ENCODE measurements at regions not wholly inside any gene's neighbourhood (a gene's known extent, or its start where the extent isn't known, plus 50 kb on each side); places are given as distances from the start of the nearest gene placed in this dataset.

GRCh38 chr17:73958453-73958852 is 245.0 kb upstream of the RPL38 start:
- DNase-seq (ENCODE audit: low read depth): no peak
- H3K9ac ChIP-seq (ENCODE audit: low read length): no peak overlapping the region
- peaks cover 10% of the 10 kb centered on the region for H3K9me3 ChIP-seq (ENCODE audit: control insufficient read depth, low read length)

GRCh38 chr17:73960469-73960868 is 243.0 kb upstream of the RPL38 start:
- Histone ChIP-seq H3K36me3 (ENCODE audit: control insufficient read depth, insufficient read depth, low read length, severe bottlenecking) (no peaks in the 10 kb centered on the region), H3K9me3 (ENCODE audit: control insufficient read depth, low read length) (peaks cover 25% of the 10 kb centered on the region), H3K9ac (ENCODE audit: low read length) (no peak overlapping the region), H3K4me3 (ENCODE audit: low read length) (no peak overlapping the region), H3K27me3 (replicated peaks; ENCODE audit: control insufficient read depth, insufficient read depth, low read length) (peaks cover 29% of the 10 kb centered on the region), H3K4me1 (ENCODE audit: control insufficient read depth, insufficient read depth, low read length) (no peaks in the 10 kb centered on the region)
- DNase-seq (ENCODE audit: low read depth): no peak

More at GRCh38 chr17:73958453-73958852, 245.0 kb upstream of the RPL38 start:
- H3K36me3 ChIP-seq (ENCODE audit: control insufficient read depth, insufficient read depth, low read length, severe bottlenecking): no peaks in the 10 kb centered on the region
- peaks cover 47% of the 10 kb centered on the region for H3K27me3 ChIP-seq (replicated peaks; ENCODE audit: control insufficient read depth, insufficient read depth, low read length)
- H3K4me3 ChIP-seq (ENCODE audit: low read length): no peak overlapping the region
- H3K4me1 ChIP-seq (ENCODE audit: control insufficient read depth, insufficient read depth, low read length): no peaks in the 10 kb centered on the region

- H3K9ac ChIP-seq (ENCODE audit: low read length): no peak overlapping the region
- no peaks in the 10 kb centered on the region for H3K4me1 ChIP-seq (ENCODE audit: control insufficient read depth, insufficient read depth, low read length)
- H3K9me3 ChIP-seq (ENCODE audit: control insufficient read depth, low read length): peaks cover 25% of the 10 kb centered on the region
- no peak overlapping the region for H3K4me3 ChIP-seq (ENCODE audit: low read length)
- DNase-seq (ENCODE audit: low read depth): no peak
- no peaks in the 10 kb centered on the region for H3K36me3 ChIP-seq (ENCODE audit: control insufficient read depth, insufficient read depth, low read length, severe bottlenecking)
- peaks cover 24% of the 10 kb centered on the region for H3K27me3 ChIP-seq (replicated peaks; ENCODE audit: control insufficient read depth, insufficient read depth, low read length)
Observed at GRCh38 chr17:73962308-73962707, 241.2 kb upstream of the RPL38 start.

GRCh38 chr17:73968680-73969079 is 234.8 kb upstream of the RPL38 start:
- DNase-seq (ENCODE audit: low read depth): no peak

GRCh38 chr17:73969956-73970355 is 233.5 kb upstream of the RPL38 start:
- H3K9me3 ChIP-seq (ENCODE audit: control insufficient read depth, low read length): peaks cover 4% of the 10 kb centered on the region
- no peaks in the 10 kb centered on the region for H3K4me1 ChIP-seq (ENCODE audit: control insufficient read depth, insufficient read depth, low read length)
- H3K4me3 ChIP-seq (ENCODE audit: low read length): no peak overlapping the region
- DNase-seq (ENCODE audit: low read depth): no peak
- H3K27me3 ChIP-seq (replicated peaks; ENCODE audit: control insufficient read depth, insufficient read depth, low read length): peaks cover 63% of the 10 kb centered on the region
- H3K36me3 ChIP-seq (ENCODE audit: control insufficient read depth, insufficient read depth, low read length, severe bottlenecking): no peaks in the 10 kb centered on the region
- H3K9ac ChIP-seq (ENCODE audit: low read length): no peak overlapping the region

More at GRCh38 chr17:73968680-73969079, 234.8 kb upstream of the RPL38 start:
- no peaks in the 10 kb centered on the region for H3K4me1 ChIP-seq (ENCODE audit: control insufficient read depth, insufficient read depth, low read length)
- peaks cover 55% of the 10 kb centered on the region for H3K27me3 ChIP-seq (replicated peaks; ENCODE audit: control insufficient read depth, insufficient read depth, low read length)
- no peak overlapping the region for H3K4me3 ChIP-seq (ENCODE audit: low read length)
- H3K9ac ChIP-seq (ENCODE audit: low read length): no peak overlapping the region
- H3K36me3 ChIP-seq (ENCODE audit: control insufficient read depth, insufficient read depth, low read length, severe bottlenecking): no peaks in the 10 kb centered on the region
- peaks cover 15% of the 10 kb centered on the region for H3K9me3 ChIP-seq (ENCODE audit: control insufficient read depth, low read length)

GRCh38 chr17:73971127-73971526 is 232.4 kb upstream of the RPL38 start:
- DNase-seq (ENCODE audit: low read depth): no peak

GRCh38 chr17:73972056-73972455 is 231.4 kb upstream of the RPL38 start:
- DNase-seq (ENCODE audit: low read depth): no peak
- H3K27me3 ChIP-seq (replicated peaks; ENCODE audit: control insufficient read depth, insufficient read depth, low read length): peaks cover 59% of the 10 kb centered on the region
- no peaks in the 10 kb centered on the region for H3K9me3 ChIP-seq (ENCODE audit: control insufficient read depth, low read length)
- no peaks in the 10 kb centered on the region for H3K36me3 ChIP-seq (ENCODE audit: control insufficient read depth, insufficient read depth, low read length, severe bottlenecking)
- H3K4me1 ChIP-seq (ENCODE audit: control insufficient read depth, insufficient read depth, low read length): no peaks in the 10 kb centered on the region
- H3K4me3 ChIP-seq (ENCODE audit: low read length): no peak overlapping the region
- H3K9ac ChIP-seq (ENCODE audit: low read length): no peak overlapping the region

More at GRCh38 chr17:73971127-73971526, 232.4 kb upstream of the RPL38 start:
- H3K4me1 ChIP-seq (ENCODE audit: control insufficient read depth, insufficient read depth, low read length): no peaks in the 10 kb centered on the region
- peaks cover 63% of the 10 kb centered on the region for H3K27me3 ChIP-seq (replicated peaks; ENCODE audit: control insufficient read depth, insufficient read depth, low read length)
- H3K9ac ChIP-seq (ENCODE audit: low read length): no peak overlapping the region
- H3K4me3 ChIP-seq (ENCODE audit: low read length): no peak overlapping the region
- no peaks in the 10 kb centered on the region for H3K9me3 ChIP-seq (ENCODE audit: control insufficient read depth, low read length)
- H3K36me3 ChIP-seq (ENCODE audit: control insufficient read depth, insufficient read depth, low read length, severe bottlenecking): no peaks in the 10 kb centered on the region

- H3K9me3 ChIP-seq (ENCODE audit: control insufficient read depth, low read length): no peaks in the 10 kb centered on the region
- H3K9ac ChIP-seq (ENCODE audit: low read length): no peak overlapping the region
- no peak overlapping the region for H3K4me3 ChIP-seq (ENCODE audit: low read length)
- H3K27me3 ChIP-seq (replicated peaks; ENCODE audit: control insufficient read depth, insufficient read depth, low read length): peaks cover 58% of the 10 kb centered on the region
- no peaks in the 10 kb centered on the region for H3K36me3 ChIP-seq (ENCODE audit: control insufficient read depth, insufficient read depth, low read length, severe bottlenecking)
- no peaks in the 10 kb centered on the region for H3K4me1 ChIP-seq (ENCODE audit: control insufficient read depth, insufficient read depth, low read length)
- DNase-seq (ENCODE audit: low read depth): no peak
Observed at GRCh38 chr17:73972901-73973300, 230.6 kb upstream of the RPL38 start.

- Histone ChIP-seq H3K36me3 (ENCODE audit: control insufficient read depth, insufficient read depth, low read length, severe bottlenecking) (no peaks in the 10 kb centered on the region), H3K4me3 (ENCODE audit: low read length) (no peak overlapping the region), H3K9me3 (ENCODE audit: control insufficient read depth, low read length) (peaks cover under 1% of the 10 kb centered on the region), H3K4me1 (ENCODE audit: control insufficient read depth, insufficient read depth, low read length) (no peaks in the 10 kb centered on the region), H3K27me3 (replicated peaks; ENCODE audit: control insufficient read depth, insufficient read depth, low read length) (peaks cover 53% of the 10 kb centered on the region), H3K9ac (ENCODE audit: low read length) (no peak overlapping the region)
- no peak for DNase-seq (ENCODE audit: low read depth)
Observed at GRCh38 chr17:73973586-73974409, 229.7 kb upstream of the RPL38 start.

GRCh38 chr17:73974536-73974935 is 228.9 kb upstream of the RPL38 start:
- H3K9ac ChIP-seq (ENCODE audit: low read length): no peak overlapping the region
- peaks cover 54% of the 10 kb centered on the region for H3K27me3 ChIP-seq (replicated peaks; ENCODE audit: control insufficient read depth, insufficient read depth, low read length)
- H3K9me3 ChIP-seq (ENCODE audit: control insufficient read depth, low read length): peaks cover 2% of the 10 kb centered on the region
- no peaks in the 10 kb centered on the region for H3K36me3 ChIP-seq (ENCODE audit: control insufficient read depth, insufficient read depth, low read length, severe bottlenecking)
- DNase-seq (ENCODE audit: low read depth): no peak
- H3K4me3 ChIP-seq (ENCODE audit: low read length): no peak overlapping the region
- H3K4me1 ChIP-seq (ENCODE audit: control insufficient read depth, insufficient read depth, low read length): no peaks in the 10 kb centered on the region

GRCh38 chr17:73976147-73976546 is 227.3 kb upstream of the RPL38 start:
- Histone ChIP-seq H3K36me3 (ENCODE audit: control insufficient read depth, insufficient read depth, low read length, severe bottlenecking) (no peaks in the 10 kb centered on the region), H3K4me3 (ENCODE audit: low read length) (no peak overlapping the region), H3K9me3 (ENCODE audit: control insufficient read depth, low read length) (peaks cover 2% of the 10 kb centered on the region), H3K9ac (ENCODE audit: low read length) (no peak overlapping the region), H3K4me1 (ENCODE audit: control insufficient read depth, insufficient read depth, low read length) (no peaks in the 10 kb centered on the region), H3K27me3 (replicated peaks; ENCODE audit: control insufficient read depth, insufficient read depth, low read length) (peaks cover 48% of the 10 kb centered on the region)
- DNase-seq (ENCODE audit: low read depth): no peak

Data from adipocyte (in vitro differentiated cells).